ENCODE measurements at regions not wholly inside any gene's neighbourhood (a gene's known extent, or its start where the extent isn't known, plus 50 kb on each side); places are given as distances from the start of the nearest gene placed in this dataset.

DNA sequence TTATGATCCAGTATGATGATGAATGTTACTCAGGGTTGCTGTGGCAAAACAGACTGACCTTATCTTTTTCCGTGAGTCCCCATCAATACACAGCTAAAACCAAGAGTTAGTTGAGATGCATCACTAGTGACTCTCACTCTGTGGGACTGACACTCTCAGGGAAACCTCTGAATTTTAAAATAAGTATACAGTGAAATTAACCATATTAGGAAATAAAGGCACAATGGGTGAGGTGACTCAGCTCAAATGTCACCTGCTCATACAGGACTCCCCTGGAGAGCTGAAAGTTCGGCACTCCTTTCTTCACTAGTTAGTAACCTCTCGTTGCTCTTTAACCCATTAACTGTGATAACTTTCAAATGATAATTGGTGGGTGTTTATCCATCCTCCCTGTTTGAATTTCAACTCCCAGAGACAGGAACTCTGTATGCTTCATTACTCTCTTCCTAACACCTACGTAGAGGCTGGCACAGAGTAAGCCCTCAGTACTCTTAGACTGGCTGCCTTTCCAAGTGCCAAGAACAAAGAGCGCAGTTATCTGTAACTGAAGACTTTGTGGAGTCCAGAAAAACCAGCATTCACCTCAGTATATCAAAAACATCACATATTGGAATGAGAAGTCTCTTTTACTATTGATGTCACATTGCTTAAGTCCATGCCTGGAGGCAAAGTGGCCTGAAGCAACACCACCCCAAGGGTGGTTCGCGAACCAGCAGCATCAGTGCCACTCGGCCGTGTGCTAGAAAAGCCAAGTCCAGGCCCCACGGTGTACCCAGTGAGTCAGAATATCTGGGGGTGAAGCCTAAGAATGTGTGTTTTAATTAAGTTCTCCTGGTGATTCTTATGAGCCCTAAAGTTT lies 91.1 kb downstream of the NIBAN1 start:
- H3K9me2 ChIP-seq (replicated peaks; ENCODE audit: insufficient read depth, low read length), result no peaks in the 10 kb centered on the region
- H3K9ac ChIP-seq (ENCODE audit: low read length), result no peak overlapping the region
- TF ChIP-seq EZH2phosphoT487 (IDR thresholded peaks at IDR 0.05; ENCODE audit: low read length) (no peak), EZH2 (optimal IDR thresholded peaks at IDR 0.05; ENCODE audit: low read depth, low read length) (no peak)
- TF ChIP-seq, protein P1, sequence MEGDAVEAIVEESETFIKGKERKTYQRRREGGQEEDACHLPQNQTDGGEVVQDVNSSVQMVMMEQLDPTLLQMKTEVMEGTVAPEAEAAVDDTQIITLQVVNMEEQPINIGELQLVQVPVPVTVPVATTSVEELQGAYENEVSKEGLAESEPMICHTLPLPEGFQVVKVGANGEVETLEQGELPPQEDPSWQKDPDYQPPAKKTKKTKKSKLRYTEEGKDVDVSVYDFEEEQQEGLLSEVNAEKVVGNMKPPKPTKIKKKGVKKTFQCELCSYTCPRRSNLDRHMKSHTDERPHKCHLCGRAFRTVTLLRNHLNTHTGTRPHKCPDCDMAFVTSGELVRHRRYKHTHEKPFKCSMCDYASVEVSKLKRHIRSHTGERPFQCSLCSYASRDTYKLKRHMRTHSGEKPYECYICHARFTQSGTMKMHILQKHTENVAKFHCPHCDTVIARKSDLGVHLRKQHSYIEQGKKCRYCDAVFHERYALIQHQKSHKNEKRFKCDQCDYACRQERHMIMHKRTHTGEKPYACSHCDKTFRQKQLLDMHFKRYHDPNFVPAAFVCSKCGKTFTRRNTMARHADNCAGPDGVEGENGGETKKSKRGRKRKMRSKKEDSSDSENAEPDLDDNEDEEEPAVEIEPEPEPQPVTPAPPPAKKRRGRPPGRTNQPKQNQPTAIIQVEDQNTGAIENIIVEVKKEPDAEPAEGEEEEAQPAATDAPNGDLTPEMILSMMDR (IDR thresholded peaks at IDR 0.05; ENCODE audit: low read length), result no peak
- no peaks in the 10 kb centered on the region for H4K20me1 ChIP-seq (ENCODE audit: insufficient read depth, low read length)
- H3K4me2 ChIP-seq (ENCODE audit: low read depth, low read length), result no peak overlapping the region
- no peaks in the 10 kb centered on the region for H3K9me3 ChIP-seq (replicated peaks; ENCODE audit: insufficient read depth, low read length)
- H3K36me3 ChIP-seq (replicated peaks; ENCODE audit: insufficient read depth, low read length), result no peaks in the 10 kb centered on the region
- H3K79me2 ChIP-seq (ENCODE audit: low read length), result no peaks in the 10 kb centered on the region
- H3F3A ChIP-seq (ENCODE audit: insufficient read depth, low read length), result no peaks in the 10 kb centered on the region
- H3K4me3 ChIP-seq (ENCODE audit: low read length), result no peak overlapping the region
- no peak overlapping the region for H2AFZ ChIP-seq (ENCODE audit: low read length)
- no peaks in the 10 kb centered on the region for H3K4me1 ChIP-seq (ENCODE audit: low read length)
- no peak for DNase-seq
- no peaks in the 10 kb centered on the region for H3K27me3 ChIP-seq (replicated peaks; ENCODE audit: insufficient read depth, low read length)
- H3K27ac ChIP-seq (ENCODE audit: low read length), result no peak overlapping the region

DNA sequence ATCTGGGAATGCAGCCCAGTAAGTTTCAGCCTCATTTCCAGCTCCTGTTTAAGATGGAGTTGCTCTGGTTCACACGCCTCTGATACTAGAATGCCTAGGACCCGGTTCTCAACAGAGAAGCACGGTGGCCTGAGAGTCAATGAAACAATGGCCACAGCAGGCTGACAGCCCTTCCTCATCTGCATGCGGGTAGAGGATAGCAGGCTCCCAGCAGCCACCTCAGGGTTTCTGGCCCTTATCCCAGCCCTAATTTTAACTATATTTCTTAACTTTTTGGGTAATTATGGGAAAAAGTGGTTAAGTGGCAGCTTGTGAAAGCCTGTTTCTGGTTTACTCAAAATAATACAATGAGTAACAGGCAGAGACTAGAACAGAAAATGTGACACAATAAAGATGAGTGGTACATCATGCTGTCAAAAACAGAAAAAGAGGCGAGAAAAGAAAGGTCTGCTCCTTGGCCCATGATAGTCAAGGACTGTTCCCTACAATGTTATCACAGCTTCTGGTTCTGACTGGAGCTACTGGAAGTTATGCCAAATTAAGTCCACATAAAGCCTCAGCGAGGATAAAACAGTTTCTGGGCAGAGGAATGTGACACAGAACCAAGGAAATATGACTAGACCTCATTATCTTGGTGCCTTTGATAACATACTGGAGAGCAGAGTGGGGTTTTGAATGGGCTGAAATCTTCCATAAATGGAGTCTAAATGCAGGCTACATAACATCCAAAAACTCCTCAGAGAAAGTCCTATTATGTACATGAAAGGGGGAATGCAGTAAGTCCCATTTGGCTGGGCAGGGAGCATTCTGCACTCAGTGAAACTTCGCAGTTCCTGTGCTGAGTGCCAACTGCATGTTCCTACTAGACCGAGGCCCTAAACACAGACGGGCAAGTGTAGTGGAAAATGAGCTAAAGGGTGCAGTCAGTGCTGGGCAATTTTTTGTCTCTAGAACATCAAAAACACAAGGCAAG lies 92.1 kb downstream of the NIBAN1 start:
- H3K4me1 ChIP-seq (ENCODE audit: low read length), result no peaks in the 10 kb centered on the region
- TF ChIP-seq EZH2phosphoT487 (IDR thresholded peaks at IDR 0.05; ENCODE audit: low read length) (no peak), EZH2 (optimal IDR thresholded peaks at IDR 0.05; ENCODE audit: low read depth, low read length) (no peak)
- TF ChIP-seq, protein P1 (IDR thresholded peaks at IDR 0.05; ENCODE audit: low read length), result no peak
- H3K36me3 ChIP-seq (replicated peaks; ENCODE audit: insufficient read depth, low read length), result no peaks in the 10 kb centered on the region
- no peak overlapping the region for H3K4me3 ChIP-seq (ENCODE audit: low read length)
- H3K27me3 ChIP-seq (replicated peaks; ENCODE audit: insufficient read depth, low read length), result no peaks in the 10 kb centered on the region
- no peaks in the 10 kb centered on the region for H3K79me2 ChIP-seq (ENCODE audit: low read length)
- H3K9me3 ChIP-seq (replicated peaks; ENCODE audit: insufficient read depth, low read length), result no peaks in the 10 kb centered on the region
- H4K20me1 ChIP-seq (ENCODE audit: insufficient read depth, low read length), result no peaks in the 10 kb centered on the region
- H3F3A ChIP-seq (ENCODE audit: insufficient read depth, low read length), result no peaks in the 10 kb centered on the region
- no peak overlapping the region for H3K4me2 ChIP-seq (ENCODE audit: low read depth, low read length)
- no peak overlapping the region for H3K27ac ChIP-seq (ENCODE audit: low read length)
- no peak overlapping the region for H2AFZ ChIP-seq (ENCODE audit: low read length)
- no peak overlapping the region for H3K9ac ChIP-seq (ENCODE audit: low read length)
- no peak for DNase-seq
- no peaks in the 10 kb centered on the region for H3K9me2 ChIP-seq (replicated peaks; ENCODE audit: insufficient read depth, low read length)

DNA sequence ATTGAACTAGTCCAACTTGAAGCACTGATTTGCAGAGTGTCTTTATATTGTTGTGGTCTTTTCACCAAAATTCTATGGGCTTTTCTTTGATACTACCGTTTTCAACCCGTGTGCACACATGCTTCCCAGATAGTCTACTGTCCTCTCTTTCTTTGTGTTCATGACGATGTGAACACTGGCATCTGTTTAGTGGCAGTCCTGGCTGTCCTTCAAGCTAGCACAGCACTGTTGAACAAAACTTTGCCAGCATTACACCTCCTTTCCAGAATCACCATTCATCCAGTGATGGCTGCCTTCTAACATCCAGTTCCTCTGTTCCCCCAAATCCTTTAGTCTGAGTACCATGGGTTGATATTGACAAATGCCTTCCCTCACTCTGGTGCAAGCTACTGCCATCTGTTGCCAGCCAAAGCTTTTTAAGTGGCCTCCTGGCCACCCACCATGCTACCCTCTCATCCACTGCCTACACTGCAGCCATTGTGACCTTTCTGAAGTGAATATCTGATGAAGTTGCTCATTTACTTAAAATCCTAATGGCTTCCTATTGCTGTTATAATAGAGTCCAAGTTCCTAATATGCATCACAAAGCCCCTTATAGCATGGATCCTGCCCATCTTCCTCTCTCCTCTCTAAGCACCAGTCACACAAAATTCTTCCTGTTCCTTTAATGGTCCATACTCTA lies 94.3 kb downstream of the NIBAN1 start:
- H3K27me3 ChIP-seq (replicated peaks; ENCODE audit: insufficient read depth, low read length), result no peaks in the 10 kb centered on the region
- no peaks in the 10 kb centered on the region for H3K9me2 ChIP-seq (replicated peaks; ENCODE audit: insufficient read depth, low read length)
- H3K4me1 ChIP-seq (ENCODE audit: low read length), result no peaks in the 10 kb centered on the region
- H2AFZ ChIP-seq (ENCODE audit: low read length), result no peak overlapping the region
- H3K4me3 ChIP-seq (ENCODE audit: low read length), result no peak overlapping the region
- no peak for DNase-seq
- H3K9me3 ChIP-seq (replicated peaks; ENCODE audit: insufficient read depth, low read length), result no peaks in the 10 kb centered on the region
- H3K27ac ChIP-seq (ENCODE audit: low read length), result no peak overlapping the region
- H3K4me2 ChIP-seq (ENCODE audit: low read depth, low read length), result no peak overlapping the region
- H3K79me2 ChIP-seq (ENCODE audit: low read length), result no peaks in the 10 kb centered on the region
- no peaks in the 10 kb centered on the region for H3K36me3 ChIP-seq (replicated peaks; ENCODE audit: insufficient read depth, low read length)
- TF ChIP-seq EZH2phosphoT487 (IDR thresholded peaks at IDR 0.05; ENCODE audit: low read length) (no peak), EZH2 (optimal IDR thresholded peaks at IDR 0.05; ENCODE audit: low read depth, low read length) (no peak)
- TF ChIP-seq, protein P1 (IDR thresholded peaks at IDR 0.05; ENCODE audit: low read length), result no peak
- no peak overlapping the region for H3K9ac ChIP-seq (ENCODE audit: low read length)
- H4K20me1 ChIP-seq (ENCODE audit: insufficient read depth, low read length), result no peaks in the 10 kb centered on the region
- no peaks in the 10 kb centered on the region for H3F3A ChIP-seq (ENCODE audit: insufficient read depth, low read length)
